Right ventricle myocardium superior (tissue), 1 donor: ENCODE measurements at regions not wholly inside any gene's neighbourhood (a gene's known extent, or its start where the extent isn't known, plus 50 kb on each side); places are given as distances from the start of the nearest gene placed in this dataset.

Experiments used
- ATAC-seq: fragments of 200-7000 bp; cut with Tn5 transposase; one replicate; pipeline ENCODE4 v1.9.1; 2020; ENCODE audit warnings: mild to moderate bottlenecking; ENCODE audit not compliant: poor library complexity
- DNase-seq: peaks from one replicate; pipeline ENCODE4 v3.0.0-alpha.2; 2020
- intact Hi-C: fragments of 100-400 bp; cut with DNase I; formaldehyde crosslinking; loops from one replicate; pipeline ENCODE4 v1.11.2; 2022
- donor health status: DM: no; HTN: yes; CAD: no; lungs with severe emphysema.

DNA sequence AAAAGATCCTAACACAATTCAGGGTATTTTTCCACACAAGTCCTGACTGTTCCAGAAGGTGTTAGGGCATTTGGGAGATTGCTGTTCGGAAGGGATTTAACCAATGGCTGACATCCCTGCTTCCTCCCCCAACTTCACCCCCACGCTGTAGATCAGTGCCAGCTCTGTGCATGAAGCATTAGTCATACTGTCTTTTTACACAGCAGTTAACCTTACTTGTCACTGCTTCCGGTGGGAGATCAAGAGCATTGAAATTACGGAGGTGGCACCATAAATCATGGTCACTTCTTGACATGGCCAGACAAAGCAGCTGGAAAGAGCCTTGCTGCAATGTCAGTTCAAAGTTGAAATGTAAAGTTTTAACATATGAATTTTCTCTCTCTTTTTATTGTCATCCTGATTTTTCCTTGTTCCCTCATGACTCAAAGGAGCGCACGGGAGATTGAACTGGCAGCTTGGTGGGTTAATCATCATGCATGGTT, 70.2 kb downstream of the HRH4 start:
- no peak for DNase-seq
- intact Hi-C loops, result no loop called here
- ATAC-seq, result no peak

DNA sequence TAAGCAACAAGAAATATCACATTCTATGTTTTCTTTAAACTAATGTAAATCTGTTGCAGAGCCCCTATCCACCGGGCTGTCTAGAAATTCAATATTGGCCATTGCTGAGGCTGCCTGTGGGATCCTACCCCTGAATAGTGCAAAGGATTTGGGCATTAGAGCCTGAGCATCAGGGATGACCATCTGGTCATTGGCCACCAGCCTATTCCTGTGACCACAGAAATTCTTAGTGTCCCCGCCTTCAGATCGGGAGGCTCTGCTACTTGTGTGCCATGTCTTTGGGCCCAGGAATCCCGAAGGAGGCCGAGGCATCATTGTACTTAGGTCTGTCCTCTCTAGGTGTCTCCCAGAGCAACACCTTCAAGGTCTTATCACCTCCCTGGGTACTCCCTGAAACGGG, 73.8 kb downstream of the HRH4 start:
- intact Hi-C loops, result no loop called here
- no peak for ATAC-seq
- no peak for DNase-seq

DNA sequence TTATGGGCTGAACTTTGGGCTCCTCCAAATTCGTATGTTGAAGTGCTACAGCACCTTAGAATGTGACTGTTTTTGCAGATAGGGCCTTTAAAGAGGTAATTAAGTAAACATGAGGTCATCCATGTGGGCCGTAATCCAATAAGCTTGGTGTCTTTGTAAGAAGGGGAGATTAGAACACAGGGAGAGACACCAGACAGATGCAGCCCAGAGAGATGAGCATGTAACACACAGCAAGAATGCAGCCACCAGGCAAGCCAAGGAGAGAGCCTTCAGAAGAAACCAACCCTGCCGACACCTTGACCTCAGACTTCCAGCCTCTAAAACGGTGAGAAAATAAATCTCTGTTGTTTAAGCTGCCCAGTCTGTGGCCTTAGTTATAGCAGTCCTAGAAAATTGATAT, 74.3 kb downstream of the HRH4 start:
- ATAC-seq, result no peak
- no peak for DNase-seq
- intact Hi-C loops, result no loop called here

DNA sequence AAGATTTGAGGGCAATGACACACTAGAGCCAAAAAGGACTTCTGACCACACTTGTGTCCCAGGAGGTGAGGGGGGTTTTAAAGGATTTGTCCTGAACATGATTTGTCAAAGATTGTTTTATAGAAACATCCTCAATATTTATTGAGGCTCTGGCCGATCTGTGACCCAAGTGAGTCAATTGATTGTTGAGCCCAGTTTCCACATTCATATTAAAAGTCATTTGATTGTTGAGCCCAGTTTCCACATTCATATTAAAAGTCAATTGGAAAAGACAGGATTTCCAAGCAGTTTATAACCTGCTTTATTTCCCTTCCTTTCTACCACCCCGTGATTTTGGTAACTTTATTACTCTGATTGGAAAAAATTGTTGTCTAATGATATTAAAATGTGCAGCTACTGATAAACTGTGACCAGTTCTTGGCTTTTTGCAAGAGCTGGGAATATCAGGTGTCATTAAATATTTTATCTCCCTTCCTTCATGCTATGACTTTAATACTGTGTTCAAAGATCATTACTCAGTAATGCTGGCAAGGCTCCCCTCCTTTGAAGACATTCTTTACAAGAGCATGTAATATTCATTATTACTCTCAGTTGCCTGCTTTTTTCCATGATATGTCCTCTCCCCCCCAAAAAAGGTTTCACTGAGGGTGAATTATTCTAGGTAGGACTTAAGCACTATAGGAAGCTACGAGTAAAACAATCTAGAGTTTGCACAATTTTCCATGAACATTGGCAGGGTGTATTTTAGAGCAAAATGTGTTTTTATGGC, 75.3 kb downstream of the HRH4 start:
- intact Hi-C loops, result no loop called here
- DNase-seq (no peak), ATAC-seq (no peak)

DNA sequence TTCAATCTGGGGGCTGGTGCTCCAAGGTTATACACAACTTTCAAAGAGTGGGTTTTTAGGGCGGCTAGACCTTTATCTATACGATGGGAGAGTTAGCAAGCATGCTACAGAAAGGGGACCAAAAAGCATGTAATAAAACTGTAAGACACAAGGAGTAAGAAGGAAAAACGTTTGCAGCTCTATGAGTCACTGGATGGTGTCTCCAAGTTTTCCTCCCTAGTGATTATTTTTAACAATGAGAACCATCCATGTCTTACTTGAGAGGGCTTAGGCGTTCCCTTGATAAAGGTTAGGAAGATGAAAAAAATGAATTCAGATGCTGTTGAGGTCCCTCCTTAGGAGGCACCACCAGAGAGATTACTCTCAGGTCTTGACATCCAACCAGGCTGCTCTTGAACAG, 75.9 kb downstream of the HRH4 start:
- no peak for DNase-seq
- intact Hi-C loops, result no loop called here
- no peak for ATAC-seq

DNA sequence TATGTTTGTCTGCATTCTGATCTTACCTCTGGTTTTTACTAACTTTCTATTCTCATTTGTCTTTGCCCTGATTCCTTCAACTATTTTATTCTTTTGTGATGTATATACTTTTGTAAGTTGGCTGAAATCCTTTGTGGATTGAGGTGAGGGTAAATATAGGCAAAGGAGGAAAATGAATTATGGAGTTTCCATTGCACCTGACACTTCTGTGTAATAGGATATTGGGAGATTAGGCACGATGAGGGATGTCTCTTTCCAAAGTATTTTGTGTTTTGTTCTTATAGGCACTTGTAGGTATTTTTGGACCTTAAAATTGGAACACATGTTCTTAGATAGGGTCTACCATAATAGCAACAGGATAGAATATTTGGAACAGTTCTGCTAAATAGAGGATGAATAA, 76.4 kb downstream of the HRH4 start:
- DNase-seq, result no peak
- intact Hi-C loops, result no loop called here
- no peak for ATAC-seq

DNA sequence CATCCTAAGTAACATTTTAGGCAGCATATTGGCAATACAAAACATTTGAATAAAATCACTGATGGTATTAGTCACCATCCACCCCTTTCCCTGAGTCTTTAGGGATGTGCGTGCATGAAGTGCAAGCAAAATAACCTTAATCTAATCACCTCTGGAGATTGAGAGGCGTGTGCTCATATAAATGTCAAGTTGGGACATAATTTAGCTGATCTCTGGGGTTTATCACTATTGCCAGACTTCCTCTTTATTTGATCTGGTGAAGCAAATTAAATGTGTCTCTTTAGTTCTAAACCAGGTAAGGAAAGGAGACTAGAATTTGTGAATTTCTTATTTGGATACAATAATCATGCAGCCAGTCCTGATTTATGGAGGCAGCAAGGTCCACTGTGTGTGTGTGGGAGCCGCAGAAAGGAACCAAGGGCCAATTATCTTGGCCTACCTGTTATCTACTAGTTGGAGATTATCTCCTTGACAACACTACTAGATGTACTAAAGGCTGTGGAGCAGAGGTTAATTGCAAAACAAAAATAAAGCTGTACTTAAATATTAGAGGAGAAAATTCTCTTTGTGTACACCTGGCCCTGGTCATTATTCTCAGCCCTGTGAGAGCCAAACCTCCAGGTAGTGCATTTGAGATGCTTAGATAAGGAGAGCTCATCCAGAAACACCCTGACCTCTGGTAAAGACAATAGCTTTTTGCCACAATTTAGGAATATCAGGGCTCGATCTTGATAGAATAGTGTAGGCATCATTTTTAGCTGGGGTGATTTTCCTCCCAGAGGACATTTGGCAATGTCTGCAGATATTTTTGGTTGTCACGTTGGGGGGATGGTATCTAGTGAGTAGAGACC, 78.2 kb downstream of the HRH4 start:
- intact Hi-C loops, result no loop called here

DNA sequence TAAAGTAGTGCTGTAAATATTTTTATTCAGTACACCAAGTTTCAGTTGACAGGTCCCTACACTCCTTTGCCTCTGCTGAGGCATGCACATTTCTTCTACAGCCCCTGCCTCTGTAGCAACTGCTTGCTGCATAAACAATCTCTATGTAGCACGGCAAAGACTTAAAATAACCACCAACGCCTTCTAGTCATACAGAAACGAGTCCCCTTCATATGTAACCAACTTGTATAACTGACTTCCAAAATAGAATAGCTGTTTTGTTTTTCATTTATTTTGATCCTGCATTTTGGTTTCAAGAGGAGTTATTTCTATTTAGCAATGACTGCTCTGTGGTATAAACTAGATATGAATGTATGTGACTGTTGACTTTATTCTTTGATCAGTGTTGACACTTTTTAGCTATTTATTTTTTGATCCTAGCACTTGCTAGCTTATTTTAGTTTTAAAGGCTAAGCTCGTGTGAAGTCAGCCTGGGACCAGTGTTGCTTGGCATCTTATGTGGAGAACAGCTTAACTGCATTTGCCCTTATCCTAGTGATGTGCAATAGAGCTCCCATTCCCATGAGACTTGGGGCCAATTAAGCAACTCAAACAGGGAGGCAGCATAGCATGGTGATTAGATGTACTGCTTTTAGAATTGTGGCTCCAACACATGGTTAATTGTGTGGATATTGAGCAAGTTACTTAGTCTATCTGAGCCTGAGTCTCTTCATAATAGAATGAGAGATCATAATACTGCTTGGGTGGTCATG, 79.6 kb downstream of the HRH4 start:
- intact Hi-C loops, result no loop called here
- ATAC-seq, result no peak
- DNase-seq, result no peak

More for the DNA sequence above, 78.2 kb downstream of the HRH4 start:
- DNase-seq, result no peak
- ATAC-seq, result no peak

DNA sequence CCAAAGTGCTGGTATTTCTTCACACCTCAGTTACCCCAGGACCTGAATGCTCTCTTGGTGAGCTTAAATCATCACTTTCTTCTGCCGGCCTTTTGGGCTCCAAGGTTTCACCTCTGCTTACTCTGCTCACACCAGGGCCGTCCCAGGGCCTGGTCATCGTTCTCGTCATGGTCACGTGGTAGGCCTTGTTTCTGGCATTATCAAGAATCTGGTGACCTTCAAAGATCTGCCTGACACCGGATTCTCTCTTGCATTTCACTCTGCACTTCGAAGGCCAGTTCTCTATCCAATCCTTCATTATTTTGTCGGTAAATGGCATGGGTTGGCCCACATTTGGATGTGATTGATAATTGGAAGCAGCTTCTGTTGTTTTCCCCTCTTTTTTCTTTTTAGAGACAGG, 80.5 kb downstream of the HRH4 start:
- ATAC-seq, result no peak
- intact Hi-C loops, result no loop called here
- no peak for DNase-seq

DNA sequence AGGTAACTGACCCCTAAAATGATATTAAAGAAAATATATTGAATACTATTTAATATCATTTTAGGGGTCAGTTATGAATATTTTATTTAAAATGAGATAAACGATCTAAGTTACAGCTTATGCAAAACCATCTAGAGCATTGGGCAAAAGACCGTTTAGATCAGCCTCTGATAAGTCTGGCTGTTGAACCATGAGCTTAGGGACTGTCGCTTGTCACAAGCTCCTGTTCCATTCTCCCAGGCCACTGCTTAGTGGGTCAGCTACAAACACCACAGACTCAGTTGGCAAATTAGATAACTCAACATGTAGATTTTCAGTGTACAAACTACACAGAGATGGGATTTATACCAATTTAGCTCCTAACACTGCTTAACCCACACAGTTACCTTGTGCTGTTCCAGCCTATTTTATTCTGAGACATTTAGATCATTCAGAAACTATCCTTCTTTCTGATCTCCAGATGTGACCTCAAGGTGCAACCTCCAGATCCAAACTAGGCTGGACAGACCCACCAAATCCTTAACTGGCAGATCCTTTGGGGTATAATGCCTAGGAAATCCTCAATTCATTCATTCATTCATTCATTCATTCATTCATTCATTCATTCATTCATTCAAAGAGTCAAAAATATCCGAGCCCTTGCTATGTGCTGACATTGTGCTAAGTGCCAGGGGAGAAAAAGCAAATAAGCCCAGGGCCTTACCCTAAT, 82.8 kb downstream of the HRH4 start:
- ATAC-seq (no peak), DNase-seq (no peak)
- intact Hi-C loops, result no loop called here

DNA sequence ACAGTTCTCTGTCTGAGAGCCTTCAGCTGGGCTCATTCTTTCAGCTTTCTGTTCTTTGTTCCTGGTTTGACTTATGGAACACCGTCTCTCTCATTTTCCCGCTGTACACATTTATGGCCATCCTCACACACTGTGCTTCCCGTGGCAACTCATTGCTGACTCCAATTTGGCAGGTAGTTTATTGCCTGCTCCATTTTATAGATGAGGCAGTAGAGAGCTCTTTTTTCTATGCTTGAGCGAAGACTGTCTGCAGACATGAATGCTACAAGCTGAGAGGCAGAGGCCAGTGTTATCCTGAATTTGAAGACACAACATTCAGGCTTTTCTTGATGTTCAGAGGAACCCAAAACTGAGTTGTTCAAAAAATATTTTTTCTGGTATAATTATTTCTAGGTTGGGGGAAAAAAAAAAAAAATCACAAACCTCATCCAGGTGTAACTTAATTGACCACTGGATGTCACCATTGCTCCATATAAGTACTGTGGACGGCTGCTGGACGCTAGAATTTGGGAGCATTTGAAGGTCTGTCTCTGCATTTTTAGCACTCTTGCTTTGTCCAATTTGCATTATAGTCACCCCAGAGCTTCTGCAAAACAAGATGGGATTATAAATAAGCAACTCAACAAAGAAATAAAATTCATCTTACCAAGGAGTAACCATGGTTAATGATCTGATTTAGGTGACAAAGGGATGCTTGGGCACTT, 83.5 kb downstream of the HRH4 start:
- intact Hi-C loops, result no loop called here
- DNase-seq (no peak), ATAC-seq (no peak)

DNA sequence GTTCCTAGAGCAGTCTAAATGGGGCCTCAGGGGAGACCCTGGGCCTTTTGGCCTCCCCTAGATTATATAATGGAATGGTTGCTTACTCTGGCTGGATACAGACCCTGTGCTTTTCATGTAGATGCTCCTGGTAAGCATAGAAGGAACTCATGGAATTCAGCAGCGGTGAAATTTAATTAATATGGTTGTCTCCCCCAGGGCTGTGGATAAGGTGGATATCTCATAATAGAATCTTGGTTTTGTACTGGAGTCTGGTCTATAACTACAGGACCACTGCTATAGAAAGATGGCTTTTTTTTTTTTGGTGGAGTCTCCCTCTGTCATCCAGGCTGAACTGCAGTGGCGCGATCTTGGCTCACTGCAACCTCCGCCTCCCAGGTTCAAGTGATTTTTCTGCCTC, 84.5 kb downstream of the HRH4 start:
- ATAC-seq, result no peak
- intact Hi-C loops, result no loop called here
- DNase-seq, result no peak

DNA sequence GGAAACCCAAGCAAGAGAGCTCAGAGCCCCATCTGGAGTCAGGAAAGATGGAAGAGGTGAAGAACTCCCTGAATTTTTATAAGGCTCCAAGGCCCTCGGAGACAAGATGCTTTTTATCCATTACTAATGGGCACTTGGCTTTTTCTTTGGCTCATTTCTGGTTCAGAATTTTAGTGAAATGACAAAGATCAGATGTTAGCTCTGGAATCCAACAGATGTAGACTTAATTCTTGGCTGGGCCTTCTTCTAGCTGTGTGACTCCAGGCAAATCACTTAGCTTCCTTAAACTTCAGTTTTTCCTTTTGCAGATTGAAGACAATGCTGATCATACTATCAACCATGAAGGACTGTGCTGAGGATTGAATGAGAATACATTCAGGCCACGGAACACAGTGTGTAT, 85.2 kb downstream of the HRH4 start:
- intact Hi-C loops, result no loop called here

DNA sequence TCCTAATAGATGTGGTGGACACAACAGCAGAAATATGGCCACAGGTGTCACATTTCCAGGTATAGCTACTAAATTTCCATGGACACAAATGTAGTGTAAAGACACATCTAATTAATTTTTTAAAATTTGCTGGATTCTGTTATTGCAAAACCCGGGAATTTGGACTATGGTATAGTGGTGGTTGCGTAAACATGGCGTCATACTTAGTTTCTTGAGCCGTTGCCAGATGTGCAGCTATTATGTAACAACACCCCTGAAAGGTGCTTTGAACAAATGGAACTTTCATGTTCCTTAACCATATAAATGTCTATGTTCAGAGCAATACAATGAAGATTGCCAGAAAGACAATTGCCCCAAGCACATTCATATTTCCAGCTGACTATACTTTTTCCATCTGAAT, 85.9 kb downstream of the HRH4 start:
- ATAC-seq (no peak), DNase-seq (no peak)
- intact Hi-C loops, result no loop called here

More for the DNA sequence above, 85.2 kb downstream of the HRH4 start:
- DNase-seq, result no peak
- ATAC-seq, result no peak

DNA sequence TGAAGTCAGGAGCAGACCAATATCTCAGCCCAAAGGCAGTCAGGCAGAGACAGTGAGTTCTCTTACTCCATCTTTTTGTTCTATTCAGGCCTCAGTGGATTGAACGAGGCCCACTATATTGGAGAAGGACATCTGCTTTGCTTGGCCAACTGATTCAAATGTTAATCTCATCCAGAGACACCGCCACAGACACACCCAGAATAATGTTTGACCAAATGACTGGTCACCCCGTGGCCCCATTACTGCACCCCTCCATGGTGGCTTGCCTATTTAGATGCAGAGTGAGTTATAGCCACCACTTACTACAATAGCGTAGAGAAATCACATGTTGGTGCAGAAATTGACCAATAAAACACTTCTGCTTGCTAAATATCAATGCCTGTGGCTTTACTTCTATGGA, 88.1 kb downstream of the HRH4 start:
- no peak for DNase-seq
- ATAC-seq, result no peak
- intact Hi-C loops, result no loop called here

DNA sequence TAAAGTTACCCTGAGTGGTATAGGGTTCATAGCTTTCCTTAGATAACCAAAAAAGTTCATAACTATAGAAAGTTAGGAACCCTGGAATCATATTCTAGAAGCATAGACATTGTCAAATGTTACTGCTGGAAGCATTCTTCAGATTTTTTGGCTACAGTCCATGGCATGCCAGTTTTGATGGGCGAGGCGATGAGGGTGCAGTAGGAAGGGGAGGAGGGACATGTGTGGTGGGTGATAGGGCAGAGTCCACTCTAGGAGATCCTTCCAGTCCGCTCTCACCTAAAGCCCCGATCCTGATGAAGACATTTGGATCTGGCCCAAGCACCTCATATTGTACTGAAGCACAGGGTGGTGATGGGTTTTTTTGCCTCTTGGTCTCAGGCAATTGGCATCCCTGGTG, 91.8 kb downstream of the HRH4 start:
- DNase-seq (no peak), ATAC-seq (no peak)
- intact Hi-C loops, result no loop called here

DNA sequence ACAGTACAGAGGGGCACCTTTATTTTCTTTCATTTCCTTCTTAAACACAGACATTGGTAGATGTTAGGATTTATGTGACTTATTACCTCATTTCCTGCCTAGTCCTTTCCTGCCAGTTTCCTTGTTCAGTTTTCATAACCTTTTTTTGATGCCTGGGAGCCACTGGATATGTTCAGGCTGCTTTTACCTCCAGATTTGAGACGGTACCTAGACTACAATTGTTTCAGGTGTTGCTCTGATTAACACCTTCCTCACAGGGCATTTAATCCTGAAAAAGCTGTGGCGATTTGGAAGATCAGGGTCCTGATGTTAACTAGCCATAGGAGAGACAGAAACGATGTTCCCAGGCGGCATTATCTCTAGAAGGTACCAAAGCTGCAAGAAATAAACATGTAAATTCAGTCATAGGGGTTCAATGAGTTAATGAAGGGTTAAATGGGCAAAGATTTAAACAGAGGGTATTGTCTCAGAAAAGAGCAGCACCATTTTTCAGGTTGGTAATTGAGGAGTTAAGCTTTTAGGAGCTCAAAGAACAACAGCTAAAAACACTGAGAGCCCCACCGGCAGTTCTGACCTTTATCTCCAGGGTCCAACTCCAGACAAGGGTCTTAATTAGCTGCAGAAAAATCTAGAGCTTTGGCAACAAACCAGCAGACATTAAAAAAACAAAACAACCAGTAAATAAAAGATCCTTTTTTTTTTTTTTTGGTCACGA, 93.3 kb downstream of the HRH4 start:
- no peak for ATAC-seq
- intact Hi-C loops, result no loop called here
- DNase-seq, result no peak

DNA sequence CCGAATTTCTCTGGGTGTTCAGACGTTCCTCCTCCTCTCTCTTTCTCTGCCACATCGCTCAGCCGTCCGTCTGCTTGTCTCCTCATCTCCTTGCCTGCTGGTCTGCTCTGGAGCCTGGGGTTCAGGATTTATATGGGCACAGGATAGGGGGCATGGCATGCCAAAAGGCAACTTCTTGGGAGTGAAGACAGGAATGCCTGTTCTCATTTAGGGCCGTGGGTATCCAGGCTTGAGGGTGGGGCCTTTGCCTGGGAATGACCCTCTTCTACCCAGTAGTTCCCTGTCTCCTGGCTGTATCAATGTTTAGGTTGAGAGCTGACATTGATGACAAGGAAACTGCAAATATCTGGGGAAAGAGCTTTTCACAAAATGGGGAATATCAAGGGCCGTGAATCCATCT, 98.0 kb downstream of the HRH4 start:
- DNase-seq, result no peak
- no peak for ATAC-seq
- intact Hi-C loops, result no loop called here
